Upper lobe of left lung (tissue), 4 donors: ENCODE measurements at regions not wholly inside any gene's neighbourhood (a gene's known extent, or its start where the extent isn't known, plus 50 kb on each side); places are given as distances from the start of the nearest gene placed in this dataset.

Experiments
- POLR2A ChIP-seq, 4 donors: fragments of 450-650 bp; IDR thresholded peaks; one replicate each; pipeline ENCODE4 v1.5.1; 2016 to 2017; ENCODE audit warnings: antibody characterized with exemption in 4 of 4, mild to moderate bottlenecking in 2 of 4
- POLR2AphosphoS5 ChIP-seq, 2 donors: sonication (generic); formaldehyde crosslinking; IDR thresholded peaks; one replicate each; pipeline ENCODE4 v1.5.1; 2017; ENCODE audit warnings: antibody characterized with exemption in 2 of 2
- TF ChIP-seq, protein P1 (sequence below), 6 experiments: fragments of 450-650 bp in 4 of 6; fragments of 200-600 bp in 2 of 6; sonication (generic) in 2 of 6; IDR thresholded peaks; one replicate each; pipeline ENCODE4 v1.5.1; 2016 to 2019; ENCODE audit warnings: antibody characterized with exemption in 6 of 6

DNA sequence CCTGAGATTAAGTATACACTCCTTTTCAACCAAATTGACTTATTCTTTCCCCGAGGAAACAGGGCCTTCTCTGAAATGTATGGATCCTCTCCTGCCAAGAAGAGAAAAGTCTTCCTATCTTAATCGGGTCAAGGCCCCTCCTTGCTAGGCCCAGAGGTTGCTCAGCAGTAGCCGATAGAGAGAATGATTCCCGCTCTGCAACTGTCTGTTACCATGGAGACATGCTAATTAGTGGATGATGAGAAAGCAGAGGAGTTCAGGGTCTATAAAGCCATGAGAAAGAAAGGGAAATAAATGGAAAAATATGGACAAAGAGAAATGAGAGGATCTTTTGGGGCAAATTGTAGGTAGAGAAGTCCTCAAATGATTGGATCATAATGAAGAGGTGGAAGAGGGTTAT lies 103.5 kb downstream of the POU4F1 start:
- TF ChIP-seq, protein P1, sequence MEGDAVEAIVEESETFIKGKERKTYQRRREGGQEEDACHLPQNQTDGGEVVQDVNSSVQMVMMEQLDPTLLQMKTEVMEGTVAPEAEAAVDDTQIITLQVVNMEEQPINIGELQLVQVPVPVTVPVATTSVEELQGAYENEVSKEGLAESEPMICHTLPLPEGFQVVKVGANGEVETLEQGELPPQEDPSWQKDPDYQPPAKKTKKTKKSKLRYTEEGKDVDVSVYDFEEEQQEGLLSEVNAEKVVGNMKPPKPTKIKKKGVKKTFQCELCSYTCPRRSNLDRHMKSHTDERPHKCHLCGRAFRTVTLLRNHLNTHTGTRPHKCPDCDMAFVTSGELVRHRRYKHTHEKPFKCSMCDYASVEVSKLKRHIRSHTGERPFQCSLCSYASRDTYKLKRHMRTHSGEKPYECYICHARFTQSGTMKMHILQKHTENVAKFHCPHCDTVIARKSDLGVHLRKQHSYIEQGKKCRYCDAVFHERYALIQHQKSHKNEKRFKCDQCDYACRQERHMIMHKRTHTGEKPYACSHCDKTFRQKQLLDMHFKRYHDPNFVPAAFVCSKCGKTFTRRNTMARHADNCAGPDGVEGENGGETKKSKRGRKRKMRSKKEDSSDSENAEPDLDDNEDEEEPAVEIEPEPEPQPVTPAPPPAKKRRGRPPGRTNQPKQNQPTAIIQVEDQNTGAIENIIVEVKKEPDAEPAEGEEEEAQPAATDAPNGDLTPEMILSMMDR (IDR thresholded peaks at IDR 0.05), result no peak
- no peak for TF ChIP-seq POLR2A (IDR thresholded peaks at IDR 0.05)
- TF ChIP-seq POLR2AphosphoS5 (IDR thresholded peaks at IDR 0.05), result no peak
